NCI-H2081 treated with DMSO at 0.1 percent for 48 hours (cell line): ENCODE measurements at regions not wholly inside any gene's neighbourhood (a gene's known extent, or its start where the extent isn't known, plus 50 kb on each side); places are given as distances from the start of the nearest gene placed in this dataset.
"Not testable (repeated sequence)": the region's sequence is repeated elsewhere in the genome, so short reads cannot be mapped to it uniquely, and the experiment has no call there.

Experiments used
- DNase-seq: peaks from one replicate; lab custom pipeline; 2025; lab: John Stamatoyannopoulos, UW

DNA sequence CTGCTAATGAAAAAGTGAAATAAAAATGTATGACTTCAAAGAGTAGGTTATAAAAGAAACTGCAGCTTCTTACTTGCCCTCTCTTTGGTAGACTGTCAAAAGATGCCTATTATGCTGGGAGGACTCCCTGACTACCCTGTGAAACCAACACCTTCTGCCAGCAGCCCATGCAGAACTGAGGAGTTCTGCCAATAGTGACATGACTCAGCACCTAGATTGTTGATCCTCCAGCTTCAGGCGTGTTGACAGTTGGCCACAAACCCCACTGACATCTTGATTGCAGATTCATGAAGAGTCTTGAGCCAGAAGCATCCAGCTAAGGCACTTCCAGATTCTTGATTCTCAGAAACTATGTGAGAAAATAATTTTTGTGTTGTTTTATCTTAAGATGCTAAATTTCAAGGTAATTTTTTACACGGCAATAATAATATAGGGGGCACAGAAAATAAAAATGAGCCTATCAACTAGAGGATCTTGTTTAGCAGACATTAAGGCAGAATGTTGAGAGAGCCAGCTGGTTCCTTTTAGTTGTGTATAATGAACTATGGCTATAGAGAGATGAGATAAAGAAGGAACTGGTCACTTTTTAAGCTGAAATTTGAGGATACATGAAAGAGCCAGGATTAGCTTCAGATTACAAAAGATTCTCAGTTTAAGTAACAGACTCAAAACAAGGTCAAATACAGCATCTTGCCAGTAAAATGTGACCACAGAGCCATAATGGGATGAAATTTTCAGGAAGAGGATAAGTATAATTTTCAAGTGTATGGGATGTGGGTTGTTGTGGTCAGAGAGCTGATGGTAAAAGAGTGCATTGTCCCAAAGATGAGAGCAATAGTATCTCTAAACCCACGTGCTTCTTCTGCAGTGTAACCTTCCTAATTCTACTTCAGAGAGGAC, 588.7 kb upstream of the CBLB start:
- DNase-seq, result no peak

GRCh38 chr3:106458952-106459351, 590.1 kb upstream of the CBLB start:
- DNase-seq, result no peak

DNA sequence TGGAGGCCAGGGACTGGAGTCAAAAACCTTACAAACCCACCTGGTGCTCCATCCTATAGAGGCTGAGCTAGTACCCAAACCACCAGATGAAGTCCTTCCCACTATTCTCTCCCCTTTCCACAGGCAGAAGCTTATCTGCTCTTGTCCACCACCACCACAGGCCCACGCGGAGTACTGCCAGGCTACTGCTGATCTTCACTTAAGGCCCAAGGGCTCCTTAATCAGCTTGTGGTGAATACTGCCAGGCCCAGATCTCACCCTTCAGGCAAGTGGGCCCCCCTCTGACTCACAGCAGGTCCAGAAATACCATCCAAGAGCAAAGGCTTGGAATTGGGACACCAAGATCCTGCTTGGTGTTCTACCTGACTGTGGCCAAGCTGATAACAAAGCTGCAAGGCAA, 598.1 kb upstream of the CBLB start:
- no peak for DNase-seq

GRCh38 chr3:106473576-106474475, 605.0 kb upstream of the CBLB start:
- DNase-seq, result no peak

DNA sequence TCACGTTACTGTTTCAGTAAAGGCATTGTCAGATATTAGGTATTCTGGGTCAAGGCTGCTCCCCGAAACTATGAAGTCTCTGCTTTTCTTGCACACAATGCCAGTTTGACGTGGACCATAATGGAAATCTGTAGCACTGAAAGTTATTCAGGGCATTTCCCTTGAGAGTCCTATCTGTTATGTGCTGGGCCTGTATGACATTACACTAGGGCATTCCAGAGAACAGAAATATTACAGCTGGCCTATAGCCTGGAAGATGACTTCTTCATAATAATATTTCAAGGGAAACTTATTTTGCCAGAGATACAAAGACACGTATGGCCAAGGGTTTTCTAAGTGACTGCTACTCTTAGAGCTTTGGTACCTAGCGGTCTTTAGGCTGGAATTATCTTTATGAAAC, 613.6 kb upstream of the CBLB start:
- no peak for DNase-seq

DNA sequence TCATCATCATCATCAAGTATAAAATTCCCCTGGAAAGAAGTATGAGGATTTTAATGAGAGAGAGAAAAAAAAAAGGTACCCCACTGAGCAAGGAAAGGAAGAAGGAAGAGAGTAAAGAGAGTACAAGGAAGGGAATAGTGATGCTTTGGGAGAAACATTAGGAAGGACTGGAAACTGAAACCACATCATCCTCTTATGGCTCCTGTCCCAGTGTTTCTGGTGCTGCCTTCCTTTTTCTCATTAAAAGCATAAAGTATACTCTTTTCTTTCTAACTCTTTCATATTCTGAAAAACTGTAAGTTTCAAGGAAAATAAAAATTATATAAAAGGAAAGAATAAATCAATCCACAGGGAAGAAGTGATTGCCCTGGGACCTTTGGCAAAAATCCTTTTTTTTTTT, 616.4 kb upstream of the CBLB start:
- DNase-seq, result no peak

GRCh38 chr3:106485802-106486201, 617.0 kb upstream of the CBLB start:
- DNase-seq, result no peak

- not testable (repeated sequence) for DNase-seq
Measured at GRCh38 chr3:106486945-106487639, 618.3 kb upstream of the CBLB start.

DNA sequence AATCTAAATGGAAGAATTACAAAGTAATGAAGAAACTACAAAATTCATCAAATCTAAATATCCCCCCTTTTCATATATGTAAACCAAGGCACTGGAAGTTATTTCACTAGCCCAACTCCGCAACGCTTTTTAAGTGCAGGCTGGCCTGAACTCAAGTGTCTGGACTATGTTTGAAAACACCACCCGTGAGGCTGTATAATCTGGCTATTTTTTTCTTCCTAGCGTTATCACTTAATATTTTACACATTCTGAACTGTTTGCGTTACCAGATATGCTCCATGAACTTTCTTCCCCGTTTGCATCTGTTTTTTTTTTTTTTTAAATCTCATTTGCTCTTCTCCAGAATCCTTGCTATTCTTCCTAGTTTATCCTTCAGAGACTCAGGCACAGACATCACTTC, 619.5 kb upstream of the CBLB start:
- DNase-seq, result no peak

- DNase-seq, result no peak
Measured at GRCh38 chr3:106491796-106492195, 623.0 kb upstream of the CBLB start.

GRCh38 chr3:106508331-106508893, 639.6 kb upstream of the CBLB start:
- no peak for DNase-seq

DNA sequence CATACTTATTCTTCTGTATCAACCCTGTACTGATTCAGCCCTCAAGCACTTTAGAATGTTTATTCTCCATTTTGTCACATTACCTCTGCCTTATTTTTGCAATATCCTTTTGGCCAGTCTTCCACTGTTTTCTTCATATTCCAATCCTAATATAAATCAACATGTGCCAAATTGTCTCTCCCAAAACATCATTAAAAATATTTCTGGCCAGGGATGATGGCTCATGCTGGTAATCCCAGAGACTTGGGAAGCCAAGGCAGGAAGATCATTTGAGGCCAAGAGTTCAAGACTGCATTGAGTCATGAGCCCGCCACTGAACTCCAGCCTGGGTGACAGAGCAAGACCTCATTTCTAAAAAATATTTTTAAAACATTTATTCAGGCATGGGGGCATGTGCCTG, 641.4 kb upstream of the CBLB start:
- DNase-seq, result no peak

GRCh38 chr3:106512846-106513245, 644.0 kb upstream of the CBLB start:
- DNase-seq, result no peak

DNA sequence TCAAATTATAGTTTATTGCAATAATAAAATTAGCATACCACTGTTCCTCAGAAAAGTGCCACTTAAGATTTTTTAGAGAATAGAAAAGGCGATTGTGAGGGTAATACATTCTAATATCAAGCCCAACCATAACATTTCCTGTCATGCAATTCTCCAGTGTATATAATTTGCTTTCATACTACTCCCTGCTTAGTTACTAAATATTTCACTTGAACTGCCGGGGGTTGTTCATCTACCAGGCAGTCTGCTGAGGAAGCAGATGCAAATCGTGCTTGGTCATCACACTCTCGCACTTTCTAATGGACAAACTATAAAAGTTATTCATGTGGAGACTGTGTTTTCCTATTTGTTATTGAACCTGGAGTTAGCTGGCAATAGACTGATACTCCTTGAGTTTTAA, 645.6 kb upstream of the CBLB start:
- DNase-seq, result no peak

DNA sequence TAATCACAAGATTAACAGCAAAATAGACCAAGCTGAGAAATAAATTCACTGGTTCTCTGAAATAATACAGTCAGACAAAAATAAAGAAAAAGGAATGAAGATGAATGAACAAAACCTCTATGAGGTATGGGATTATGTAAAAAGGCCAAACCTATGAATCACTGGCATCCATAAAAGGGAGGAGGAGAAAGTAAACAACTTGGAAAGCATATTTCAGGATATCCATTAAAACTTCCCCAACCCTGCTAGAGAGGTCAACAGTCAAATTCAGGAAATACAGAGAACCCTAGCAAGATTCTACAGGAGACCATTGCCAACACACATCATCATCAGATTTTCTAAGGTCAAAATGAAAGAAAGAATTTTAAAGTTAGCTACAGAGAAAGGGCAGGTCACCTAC, 649.7 kb upstream of the CBLB start:
- DNase-seq, result no peak

GRCh38 chr3:106522397-106522796, 653.6 kb upstream of the CBLB start:
- no peak for DNase-seq

GRCh38 chr3:106528932-106529331, 660.1 kb upstream of the CBLB start:
- DNase-seq, result no peak

DNA sequence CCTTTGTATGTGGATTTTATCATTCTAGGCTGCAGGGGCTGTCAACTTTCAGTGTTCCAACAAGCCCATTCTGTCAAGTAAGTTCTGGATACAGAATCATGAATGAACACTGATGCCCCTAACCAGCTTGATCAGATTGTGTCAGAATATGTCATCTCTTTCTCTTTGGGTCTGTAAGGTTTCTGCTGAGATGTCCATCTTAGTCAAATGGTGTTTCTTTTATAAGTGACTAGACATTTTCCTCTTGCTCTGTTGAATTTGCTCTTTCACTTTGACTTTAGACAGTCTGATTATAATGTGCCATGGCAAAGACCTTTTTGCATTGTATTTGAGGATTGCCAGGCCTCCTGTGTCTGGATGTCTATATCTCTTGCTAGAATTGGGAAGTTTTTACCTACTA, 660.9 kb upstream of the CBLB start:
- no peak for DNase-seq

DNA sequence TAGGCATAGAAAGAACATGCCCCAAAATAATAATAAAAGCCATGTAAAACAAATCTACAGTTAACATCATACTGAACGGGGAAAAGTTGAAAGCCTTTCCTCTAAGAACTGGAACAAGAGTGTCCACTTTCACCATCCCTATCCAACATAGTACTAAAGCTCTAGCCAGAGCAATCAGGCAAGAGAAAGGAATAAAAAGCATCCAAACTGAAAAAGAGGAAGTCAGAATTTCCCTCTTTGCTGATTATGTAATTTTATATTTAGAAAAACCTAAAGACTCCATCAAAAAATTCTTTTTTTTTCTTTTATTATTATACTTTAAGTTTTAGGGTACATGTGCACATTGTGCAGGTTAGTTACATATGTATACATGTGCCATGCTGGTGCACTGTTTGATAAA, 661.6 kb upstream of the CBLB start:
- DNase-seq, result no peak

DNA sequence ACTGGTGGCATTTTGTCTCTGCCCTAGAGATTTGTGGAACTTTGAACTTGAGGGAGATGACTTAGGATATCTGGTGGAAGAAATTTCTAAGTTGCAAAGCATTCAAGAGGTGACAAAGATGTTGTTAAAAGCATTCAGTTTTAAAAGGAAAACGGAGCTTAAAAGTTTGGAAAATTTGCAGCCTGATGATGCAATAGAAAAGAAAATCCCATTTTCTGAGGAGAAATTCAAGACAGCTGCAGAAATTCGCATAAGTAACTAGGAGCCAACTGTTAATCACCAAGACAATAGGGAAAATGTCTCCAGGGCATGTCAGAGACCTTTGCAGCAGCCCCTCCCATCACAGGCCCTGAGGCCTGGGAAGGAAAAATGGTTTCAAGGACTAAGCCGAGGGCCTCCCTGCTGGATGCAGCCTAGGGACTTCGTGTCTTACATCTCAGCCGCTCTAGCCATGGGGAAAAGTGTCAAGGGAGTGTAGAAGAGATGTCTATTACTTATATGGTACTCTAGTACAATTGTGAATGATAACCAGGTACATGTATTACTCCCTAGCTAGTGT, 663.0 kb upstream of the CBLB start:
- not testable (repeated sequence) for DNase-seq

DNA sequence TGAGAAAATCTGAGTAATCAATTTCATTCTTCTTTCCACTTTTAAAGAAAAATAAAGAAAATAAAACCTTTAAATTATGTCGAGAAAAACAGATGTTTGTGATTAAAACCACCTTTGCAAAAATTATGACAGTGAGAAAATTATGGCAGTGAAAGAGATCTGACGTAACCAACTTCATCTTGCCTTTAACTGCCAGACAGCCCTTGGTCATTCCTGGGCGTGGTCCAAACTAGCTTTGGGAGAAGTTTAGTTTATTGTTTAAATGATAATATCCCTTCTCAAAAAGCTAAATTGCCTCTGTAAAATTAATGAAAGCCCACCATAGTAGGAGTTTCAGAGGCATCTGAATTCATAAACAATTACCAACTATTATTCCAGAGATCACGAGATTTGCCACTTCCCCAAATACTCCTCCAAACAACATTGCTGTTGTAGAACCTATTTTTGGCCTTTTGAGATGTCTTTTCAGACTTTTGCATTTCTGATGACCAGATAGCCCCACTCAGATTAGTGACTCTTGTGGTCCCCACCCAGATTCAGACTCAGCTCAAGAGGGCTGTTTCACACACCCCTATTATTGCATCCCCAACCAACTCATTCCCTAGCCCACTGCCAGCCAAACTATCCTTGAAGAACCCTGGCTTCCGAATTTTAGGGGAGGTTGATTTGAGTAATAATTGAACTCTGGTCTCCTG, 664.4 kb upstream of the CBLB start:
- no peak for DNase-seq
